Keratinocyte (primary cell): ENCODE measurements at regions not wholly inside any gene's neighbourhood (a gene's known extent, or its start where the extent isn't known, plus 50 kb on each side); places are given as distances from the start of the nearest gene placed in this dataset.

ENCODE experiments used
- DNase-seq: peaks from one replicate; pipeline ENCODE4 v3.0.0-alpha.2; 2011; ENCODE audit warnings: low read depth, missing footprints, low spot score
- FAIRE-seq: peaks from 2 replicates; lab custom pipeline; 2011; peaks lifted over from hg19 to GRCh38; lab: Jason Lieb, UNC
- H2AFZ ChIP-seq: 2 replicates; pipeline ENCODE4 v1.6.0; 2012; ENCODE audit warnings: low read length, control low read depth, inconsistent platforms; ENCODE audit not compliant: control insufficient read depth
- H3K27ac ChIP-seq: 2 replicates; pipeline ENCODE4 v1.5.1; 2011; ENCODE audit warnings: low read length; ENCODE audit not compliant: control insufficient read depth, insufficient read depth
- H3K27me3 ChIP-seq: 3 replicates; pipeline ENCODE4 v1.6.0; 2011; ENCODE audit warnings: low read length; ENCODE audit not compliant: control insufficient read depth, insufficient read depth; ENCODE audit errors: extremely low read depth
- H3K36me3 ChIP-seq, 2 experiments: 2 replicates in 1 of 2; 3 replicates in 1 of 2; pipeline ENCODE4 v1.5.1; 2011; ENCODE audit warnings: low read length in 2 of 2, mild to moderate bottlenecking in 1 of 2; ENCODE audit not compliant: control insufficient read depth in 2 of 2, insufficient read depth in 2 of 2; ENCODE audit errors: extremely low read depth in 1 of 2
- H3K4me1 ChIP-seq: 3 replicates; pipeline ENCODE4 v1.5.1; 2011; ENCODE audit warnings: low read length; ENCODE audit not compliant: control insufficient read depth, insufficient read depth; ENCODE audit errors: extremely low read depth
- H3K4me2 ChIP-seq: 3 replicates; pipeline ENCODE4 v1.6.0; 2011; ENCODE audit warnings: low read depth, low read length; ENCODE audit not compliant: control insufficient read depth, insufficient read depth; ENCODE audit errors: extremely low read depth
- H3K4me3 ChIP-seq, 3 experiments: fragments of 200-600 bp in 1 of 3; sonication (generic) in 1 of 3; 2 replicates in 2 of 3; 3 replicates in 1 of 3; pipeline ENCODE4 v1.5.1; 2011 to 2016; ENCODE audit warnings: low read length in 3 of 3, mild to moderate bottlenecking in 3 of 3, control low read depth in 2 of 3, inconsistent platforms in 1 of 3, low read depth in 1 of 3, mixed read lengths in 1 of 3, mixed run types in 1 of 3, moderate library complexity in 1 of 3; ENCODE audit not compliant: control insufficient read depth in 2 of 3, insufficient read depth in 2 of 3; ENCODE audit errors: extremely low read depth in 1 of 3
- H3K79me2 ChIP-seq: 2 replicates; pipeline ENCODE4 v1.6.0; 2012; ENCODE audit warnings: low read length; ENCODE audit not compliant: control insufficient read depth, insufficient read depth
- H3K9ac ChIP-seq: 3 replicates; pipeline ENCODE4 v1.6.0; 2011; ENCODE audit warnings: low read length; ENCODE audit not compliant: control insufficient read depth, insufficient read depth; ENCODE audit errors: extremely low read depth
- H3K9me1 ChIP-seq: 3 replicates; pipeline ENCODE4 v1.6.0; 2011; ENCODE audit warnings: low read length; ENCODE audit not compliant: control insufficient read depth, insufficient read depth; ENCODE audit errors: extremely low read depth
- H3K9me3 ChIP-seq: 2 replicates; pipeline ENCODE4 v1.5.1; 2012; ENCODE audit warnings: low read depth, low read length; ENCODE audit not compliant: control insufficient read depth
- H4K20me1 ChIP-seq: 3 replicates; pipeline ENCODE4 v1.6.0; 2011; ENCODE audit warnings: low read length; ENCODE audit not compliant: control insufficient read depth, insufficient read depth; ENCODE audit errors: extremely low read depth
- CTCF ChIP-seq, 3 experiments: IDR thresholded peaks in 1 of 3; conservative IDR thresholded peaks in 1 of 3; optimal IDR thresholded peaks in 1 of 3; 2 replicates in 2 of 3; 3 replicates in 1 of 3; pipeline versions ENCODE3 to v1.5.1; 2011; ENCODE audit warnings: low read length in 3 of 3, mild to moderate bottlenecking in 3 of 3, moderate library complexity in 2 of 3, control low read depth in 1 of 3, inconsistent platforms in 1 of 3; ENCODE audit not compliant: insufficient read depth in 2 of 3; ENCODE audit errors: extremely low read depth in 1 of 3
- EZH2 ChIP-seq: IDR thresholded peaks from one replicate; pipeline ENCODE4 v1.6.1; 2012; ENCODE audit warnings: inconsistent platforms, mild to moderate bottlenecking, low read length, moderate library complexity
- dilution Hi-C: fragments of 300-500 bp; cut with MboI; formaldehyde crosslinking; loops from one replicate; pipeline ENCODE4 v1.7.0; 2020; ENCODE audit warnings: low sequenced_read_pairs; ENCODE audit not compliant: extremely low pct_ligation_motif_present

GRCh38 chr2:194619366-194619765, 1037.7 kb upstream of the SLC39A10 start:
- no peaks in the 10 kb centered on the region for H3K36me3 ChIP-seq
- H3K4me2 ChIP-seq, result no peak overlapping the region
- H3K4me3 ChIP-seq, result no peak overlapping the region
- H3K9ac ChIP-seq, result no peak overlapping the region
- no peaks in the 10 kb centered on the region for H4K20me1 ChIP-seq
- H3K4me1 ChIP-seq, result no peaks in the 10 kb centered on the region
- H3K9me3 ChIP-seq, result no peaks in the 10 kb centered on the region
- H3K9me1 ChIP-seq, result no peaks in the 10 kb centered on the region
- no peak for FAIRE-seq
- H3K79me2 ChIP-seq, result no peaks in the 10 kb centered on the region
- no peaks in the 10 kb centered on the region for H3K27me3 ChIP-seq
- no peak for DNase-seq
- dilution Hi-C loops, result no loop called here
- no peak overlapping the region for H3K27ac ChIP-seq
- no peak overlapping the region for H2AFZ ChIP-seq
- TF ChIP-seq EZH2 (no peak), CTCF (optimal IDR thresholded peaks at IDR 0.05 in 1 of 3, IDR thresholded peaks at IDR 0.05 in 1 of 3, conservative IDR thresholded peaks at IDR 0.05 in 1 of 3; ENCODE audit: extremely low read depth in 1 of 3, insufficient read depth in 2 of 3, low read length in 3 of 3) (no peak)

- Histone ChIP-seq H3K9me1 (no peaks in the 10 kb centered on the region), H3K4me1 (no peaks in the 10 kb centered on the region), H3K36me3 (no peaks in the 10 kb centered on the region), H4K20me1 (no peaks in the 10 kb centered on the region), H3K4me2 (no peak overlapping the region), H3K9ac (no peak overlapping the region), H3K9me3 (no peaks in the 10 kb centered on the region), H3K27ac (no peak overlapping the region), H3K27me3 (no peaks in the 10 kb centered on the region), H3K79me2 (no peaks in the 10 kb centered on the region), H2AFZ (no peak overlapping the region), H3K4me3 (no peak overlapping the region)
- no peak for FAIRE-seq
- no peak for DNase-seq
- TF ChIP-seq CTCF (optimal IDR thresholded peaks at IDR 0.05 in 1 of 3, IDR thresholded peaks at IDR 0.05 in 1 of 3, conservative IDR thresholded peaks at IDR 0.05 in 1 of 3; ENCODE audit: extremely low read depth in 1 of 3, insufficient read depth in 2 of 3, low read length in 3 of 3), result no peak
- TF ChIP-seq EZH2, result no peak
- dilution Hi-C loops, result no loop called here
Observed at GRCh38 chr2:194618432-194618831, 1038.6 kb upstream of the SLC39A10 start.
